K562 (cell line): ENCODE measurements at regions not wholly inside any gene's neighbourhood (a gene's known extent, or its start where the extent isn't known, plus 50 kb on each side); places are given as distances from the start of the nearest gene placed in this dataset.
"Not testable (repeated sequence)": the region's sequence is repeated elsewhere in the genome, so short reads cannot be mapped to it uniquely, and the experiment has no call there.

Experiments
- ATAC-seq: fragments of 200-7000 bp; cut with Tn5 transposase; 3 replicates; pipeline ENCODE4 v1.9.1; 2020; ENCODE audit warnings: moderate library complexity
- BruUV-seq: library from RNA; stranded (reverse); fragments of 400-500 nt; replicated peaks from 2 replicates; lab custom pipeline; 2021; lab: Mats Ljungman, UMichigan
- CTCF ChIA-PET: fragments of 300-600 bp; formaldehyde crosslinking; extraction: SDS; loops from one replicate; lab custom pipeline; 2021; ENCODE audit warnings: low intra/inter-chr PET ratio; lab: Yijun Ruan, JAX
- POLR2A ChIA-PET: fragments of 300-600, 350-650 bp; sonication (Branson Sonifier 250); formaldehyde crosslinking; extraction: SDS; loops from one replicate; lab custom pipeline; 2021; ENCODE audit warnings: antibody characterized with exemption, inconsistent platforms; lab: Yijun Ruan, JAX
- DNase-seq, 4 experiments: peaks; one replicate each; pipeline versions ENCODE4 v3.0.0 to v3.0.0-alpha.2; 2011 to 2018; ENCODE audit warnings: low spot score in 3 of 4, mixed read lengths in 3 of 4; ENCODE audit errors: extremely low read depth in 1 of 4
- FAIRE-seq: peaks from 2 replicates; lab custom pipeline; 2011; peaks lifted over from hg19 to GRCh38; lab: Jason Lieb, UNC
- H2AFZ ChIP-seq: 2 replicates; pipeline ENCODE4 v1.6.0; 2011; ENCODE audit warnings: low read depth, low read length, control low read depth, inconsistent platforms
- H3K27ac ChIP-seq: fragments of 200-600 bp; 3 replicates; pipeline ENCODE4 v1.8.0; 2011; ENCODE audit warnings: low read depth, mild to moderate bottlenecking, control low read depth, inconsistent platforms, low read length, moderate library complexity, mixed read lengths; ENCODE audit errors: extremely low read depth
- H3K27me3 ChIP-seq, 2 experiments: fragments of 300-600 bp in 1 of 2; 2 replicates in 1 of 2; 3 replicates in 1 of 2; pipeline versions ENCODE4 v1.6.0 to v1.8.0; 2011; ENCODE audit warnings: inconsistent platforms in 2 of 2, low read length in 2 of 2, mild to moderate bottlenecking in 1 of 2, mixed read lengths in 1 of 2, moderate library complexity in 1 of 2; ENCODE audit not compliant: control insufficient read depth in 2 of 2, insufficient read depth in 2 of 2
- H3K36me3 ChIP-seq: fragments of 300-600 bp; 3 replicates; pipeline ENCODE4 v1.8.0; 2011; ENCODE audit warnings: mild to moderate bottlenecking, low read length, inconsistent platforms; ENCODE audit not compliant: control insufficient read depth, insufficient read depth
- H3K4me1 ChIP-seq, 2 experiments: fragments of 200-600 bp in 1 of 2; replicated peaks in 1 of 2; 2 replicates in 1 of 2; 3 replicates in 1 of 2; pipeline versions ENCODE4 v1.5.1 to v1.8.0; 2011; ENCODE audit warnings: inconsistent platforms in 2 of 2, low read length in 2 of 2, mild to moderate bottlenecking in 1 of 2, mixed read lengths in 1 of 2, moderate library complexity in 1 of 2; ENCODE audit not compliant: control insufficient read depth in 2 of 2, insufficient read depth in 2 of 2
- H3K4me2 ChIP-seq: 2 replicates; pipeline ENCODE4 v1.6.1; 2011; ENCODE audit warnings: low read length, control low read depth, inconsistent platforms, mixed read lengths; ENCODE audit not compliant: insufficient read depth
- H3K4me3 ChIP-seq: fragments of 200-600 bp; sonication (generic), shearing (Covaris generic); 2 replicates; pipeline ENCODE4 v1.5.1; 2016; ENCODE audit warnings: control low read depth, inconsistent platforms
- H3K79me2 ChIP-seq: fragments of 200-600 bp; 3 replicates; pipeline ENCODE4 v1.8.0; 2011; ENCODE audit warnings: low read length, inconsistent platforms; ENCODE audit not compliant: control insufficient read depth, insufficient read depth
- H3K9ac ChIP-seq, 2 experiments: 2 replicates each; pipeline versions ENCODE4 v1.6.0 to v1.6.1; 2011; ENCODE audit warnings: low read depth in 2 of 2, low read length in 2 of 2, control low read depth in 1 of 2, inconsistent platforms in 1 of 2, mild to moderate bottlenecking in 1 of 2, mixed read lengths in 1 of 2; ENCODE audit not compliant: insufficient read depth in 1 of 2
- H3K9me1 ChIP-seq: one replicate; pipeline ENCODE4 v1.6.0; 2011; ENCODE audit warnings: inconsistent platforms, mild to moderate bottlenecking, low read length, moderate library complexity; ENCODE audit not compliant: control insufficient read depth, insufficient read depth
- H3K9me3 ChIP-seq: replicated peaks from 2 replicates; pipeline ENCODE4 v1.5.1; 2011; ENCODE audit warnings: low read depth, low read length, inconsistent platforms; ENCODE audit not compliant: control insufficient read depth, insufficient read depth
- H4K20me1 ChIP-seq: replicated peaks from 2 replicates; pipeline ENCODE4 v1.6.1; 2011; ENCODE audit warnings: low read length, inconsistent platforms, mixed read lengths; ENCODE audit not compliant: control insufficient read depth, insufficient read depth
- FOXP1 ChIP-seq: sonication (generic); formaldehyde crosslinking; IDR thresholded peaks from 2 replicates; pipeline ENCODE4 v1.8.0; 2022; ENCODE audit warnings: mild to moderate bottlenecking, missing genetic modification reagents
- MXI1 ChIP-seq: IDR thresholded peaks from 2 replicates; pipeline ENCODE4 v1.6.1; 2011; ENCODE audit warnings: low read depth, mild to moderate bottlenecking, improper control_type of control experiment, low read length
- RAD21 ChIP-seq, 2 experiments: fragments of 250-450 bp in 1 of 2; fragments of 450-650 bp in 1 of 2; sonication (Bioruptor Pico) in 1 of 2; formaldehyde crosslinking in 1 of 2; IDR thresholded peaks in 1 of 2; conservative IDR thresholded peaks in 1 of 2; 2 replicates each; pipeline versions ENCODE4 v1.4.0 to v1.8.0; 2020 to 2022; ENCODE audit warnings: mild to moderate bottlenecking in 2 of 2, moderate library complexity in 1 of 2
- WGBS: fragments of 100-300 bp; shearing (Covaris generic); methylation state at CpG from one replicate; pipeline ENCODE4 v1.1.6; 2016; ENCODE audit warnings: low coverage, mixed read lengths; ENCODE audit not compliant: insufficient coverage; ENCODE audit errors: missing lambda C conversion rate; 5-methylcytosine and 5-hydroxymethylcytosine counted together
- in situ Hi-C: fragments of 300-500 bp; cut with MboI; formaldehyde crosslinking; loops from 4 replicates; pipeline ENCODE4 v1.15.0; 2018; ENCODE audit warnings: inconsistent platforms, mixed read lengths
- intact Hi-C: fragments of 100-400 bp; cut with micrococcal nuclease; formaldehyde crosslinking; loops from 2 replicates; pipeline ENCODE4 v1.14.2; 2022

DNA sequence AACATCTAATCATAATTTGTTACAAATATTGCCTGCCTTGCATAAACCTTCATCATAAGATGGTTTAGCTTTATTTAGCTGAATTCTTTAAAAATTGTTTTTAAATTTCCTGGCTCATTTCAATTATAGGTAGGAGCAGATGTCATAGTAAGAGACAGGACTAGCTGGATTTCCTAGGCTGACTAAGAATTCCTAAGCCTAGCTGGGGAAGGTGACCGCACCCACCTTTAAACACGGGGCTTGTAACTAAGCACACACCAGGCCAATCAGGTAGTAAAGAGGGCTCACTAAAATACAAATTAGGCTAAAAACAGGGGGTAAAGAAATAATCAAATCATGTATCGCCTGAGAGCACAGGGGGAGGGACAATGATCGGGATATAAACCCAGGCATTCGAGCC is 96.6 kb upstream of the PRDM9 start:
- H3K4me2 ChIP-seq, H3K9me3 ChIP-seq, DNase-seq, FAIRE-seq, H3K27me3 ChIP-seq, H3K36me3 ChIP-seq, H3K9me1 ChIP-seq, CTCF ChIA-PET, in situ Hi-C loops, H3K4me3 ChIP-seq, H3K27ac ChIP-seq, H2AFZ ChIP-seq, ATAC-seq, H3K79me2 ChIP-seq, H4K20me1 ChIP-seq, H3K4me1 ChIP-seq, intact Hi-C loops, H3K9ac ChIP-seq, BruUV-seq: not testable (repeated sequence)
- WGBS, result 0% methylated on average over 5 of the region's 5 CpGs
- POLR2A ChIA-PET, result interaction anchor here (0.6 kb wide), 1 partner anchor 215 kb away, joined by 3 read pairs; no protein-coding TSS in a partner anchor

DNA sequence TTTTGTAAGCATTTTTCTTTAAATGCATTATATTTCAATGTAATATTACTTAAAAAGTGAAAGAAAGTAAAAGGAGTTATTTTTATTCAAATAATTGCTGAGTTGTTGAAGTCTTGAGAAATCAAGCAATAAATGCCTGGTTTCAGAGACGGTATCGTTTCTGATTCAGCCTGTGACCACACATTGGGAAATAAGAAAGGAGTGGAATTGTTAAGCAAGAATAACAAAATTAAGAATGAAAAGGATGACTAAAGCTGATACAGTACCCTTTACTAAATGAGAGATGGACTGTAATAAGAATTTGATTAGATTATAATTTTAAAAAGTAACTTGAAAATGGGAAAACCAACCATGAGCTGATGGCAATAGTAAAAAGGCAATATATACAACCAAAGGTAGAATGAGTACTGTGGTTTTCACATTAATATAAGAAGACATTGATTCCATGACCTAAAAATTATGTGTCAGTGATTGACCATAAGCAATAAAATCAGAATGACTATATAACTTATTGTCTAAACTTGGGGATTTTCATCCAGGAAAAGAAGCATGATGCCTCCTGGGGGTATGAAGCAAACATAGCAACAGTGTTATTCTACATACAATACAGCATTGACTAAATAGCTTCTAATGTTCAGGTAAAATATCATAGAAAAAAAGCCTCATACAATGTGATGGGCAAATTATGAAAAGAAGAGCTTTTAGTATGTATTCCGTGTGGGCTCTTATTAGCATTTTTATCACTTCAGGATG is 101.9 kb upstream of the PRDM9 start:
- POLR2A ChIA-PET, result no interaction called here
- Histone ChIP-seq H4K20me1 (no peaks in the 10 kb centered on the region), H3K4me2 (no peak overlapping the region), H3K36me3 (no peaks in the 10 kb centered on the region), H3K9me3 (no peaks in the 10 kb centered on the region), H3K9me1 (no peaks in the 10 kb centered on the region), H3K27me3 (no peaks in the 10 kb centered on the region), H2AFZ (no peak overlapping the region), H3K4me3 (no peak overlapping the region), H3K79me2 (no peaks in the 10 kb centered on the region), H3K4me1 (no peaks in the 10 kb centered on the region), H3K27ac (no peak overlapping the region), H3K9ac (no peak overlapping the region)
- no TSS peak for BruUV-seq
- ATAC-seq (no peak), FAIRE-seq (no peak), DNase-seq (no peak)
- WGBS, result 5% methylated on average over 3 of the region's 3 CpGs
- in situ Hi-C loops, result no loop called here
- intact Hi-C loops, result no loop called here
- CTCF ChIA-PET, result no interaction called here
- TF ChIP-seq RAD21 (CRISPR knock-in tag; conservative IDR thresholded peaks at IDR 0.05 in 1 of 2, IDR thresholded peaks at IDR 0.05 in 1 of 2) (0 out of 4 replicates have a peak, but pooled peaks have one; percentile 14 to 21), MXI1 (no peak), FOXP1 (CRISPR knock-in tag) (no peak)
